NCI-H82 treated with DMSO at 0.1 percent for 48 hours (cell line): ENCODE measurements at regions not wholly inside any gene's neighbourhood (a gene's known extent, or its start where the extent isn't known, plus 50 kb on each side); places are given as distances from the start of the nearest gene placed in this dataset.
"Not testable (repeated sequence)": the region's sequence is repeated elsewhere in the genome, so short reads cannot be mapped to it uniquely, and the experiment has no call there.

ENCODE experiments used
- DNase-seq: peaks from one replicate; lab custom pipeline; 2025; ENCODE audit not compliant: unreplicated experiment; lab: John Stamatoyannopoulos, UW

DNA sequence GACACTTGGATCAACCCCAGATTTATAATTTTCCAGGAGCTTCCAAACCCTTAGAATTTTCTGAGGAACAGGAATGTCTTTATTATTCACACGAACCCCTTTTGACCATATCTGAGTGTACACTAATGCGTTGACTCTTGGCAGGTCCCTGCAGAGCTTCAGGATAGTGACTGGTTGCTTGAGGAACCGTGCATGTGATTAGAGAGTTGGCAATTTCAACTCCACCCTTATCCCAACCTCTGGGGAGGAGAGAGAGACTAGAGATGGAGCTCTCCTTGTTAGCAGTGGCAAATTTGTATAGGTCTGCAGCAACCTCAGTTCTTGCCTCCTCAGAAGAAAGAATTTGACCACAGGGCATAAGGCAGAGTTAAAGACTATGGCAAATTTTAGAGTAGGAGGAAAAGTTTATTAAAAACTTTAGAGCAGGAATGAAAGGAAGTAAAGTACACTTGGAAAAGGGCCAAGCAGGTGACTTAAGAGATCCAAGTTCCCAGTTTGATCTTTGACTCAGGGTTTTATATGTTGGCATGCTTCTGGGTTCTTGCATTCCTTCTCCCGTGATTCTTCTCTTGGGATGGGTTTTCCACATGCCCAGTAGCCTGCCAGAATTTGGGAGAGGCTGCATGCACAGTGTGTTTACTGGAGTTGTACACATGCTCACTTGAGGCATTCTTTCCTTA is 93.8 kb upstream of the ETV3 start:
- DNase-seq, result no peak

DNA sequence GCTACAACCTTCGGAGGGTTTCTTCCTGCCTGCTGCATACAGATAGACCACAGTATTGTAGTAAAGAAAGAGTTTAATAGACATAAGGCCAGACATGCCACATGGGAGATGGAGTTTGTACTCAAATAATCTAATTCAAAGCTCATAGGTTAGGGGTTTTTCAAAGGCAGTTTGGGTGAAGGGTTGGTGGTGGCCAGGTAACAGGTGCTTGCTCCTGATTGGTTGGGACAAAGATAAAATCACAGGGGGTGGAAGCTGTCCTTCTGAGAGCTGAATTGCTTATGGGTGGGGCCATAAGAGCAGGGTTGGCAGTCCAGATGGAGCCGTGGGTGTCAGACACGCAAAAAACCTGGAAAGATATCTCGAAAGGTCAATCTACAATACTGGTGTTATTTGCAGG is 92.3 kb upstream of the ETV3 start:
- no peak for DNase-seq

DNA sequence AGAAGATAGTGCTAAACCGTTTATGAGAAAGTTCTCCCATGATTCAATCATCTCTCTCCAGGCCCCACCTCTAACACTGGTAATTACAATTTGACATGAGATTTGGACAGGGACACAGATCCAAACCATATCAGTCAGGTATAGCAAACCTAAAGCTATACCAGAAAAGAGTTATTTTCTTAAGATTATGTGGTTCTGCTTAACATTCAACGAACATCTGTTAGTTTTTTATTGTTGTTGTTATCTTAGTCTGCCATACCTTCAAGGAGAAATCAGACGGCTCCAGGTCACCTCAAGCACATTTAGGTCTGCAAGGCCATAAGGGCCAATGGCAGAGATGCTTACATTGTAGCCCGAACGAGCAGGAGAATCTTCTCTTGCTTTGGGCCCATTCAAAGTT is 89.5 kb upstream of the ETV3 start:
- DNase-seq, result no peak

DNA sequence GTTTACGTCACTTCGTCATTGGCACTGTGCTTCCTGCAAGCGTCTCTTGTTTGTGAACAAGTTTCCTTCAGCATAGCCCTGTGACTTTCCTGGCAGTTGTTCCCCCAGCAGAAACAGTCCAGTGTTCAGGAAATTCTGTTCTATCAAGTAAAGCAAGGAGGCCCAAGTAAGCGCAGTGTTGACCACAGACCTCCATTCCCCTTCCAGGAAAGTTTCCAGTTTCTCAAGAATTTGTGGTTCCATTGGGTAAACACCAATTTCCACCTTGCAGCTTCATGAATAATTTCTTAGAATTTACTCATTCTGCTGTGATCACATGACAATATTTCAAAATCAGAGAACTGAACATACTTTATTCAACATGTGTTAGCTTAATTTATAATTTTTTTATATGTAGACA is 88.5 kb upstream of the ETV3 start:
- DNase-seq, result no peak

DNA sequence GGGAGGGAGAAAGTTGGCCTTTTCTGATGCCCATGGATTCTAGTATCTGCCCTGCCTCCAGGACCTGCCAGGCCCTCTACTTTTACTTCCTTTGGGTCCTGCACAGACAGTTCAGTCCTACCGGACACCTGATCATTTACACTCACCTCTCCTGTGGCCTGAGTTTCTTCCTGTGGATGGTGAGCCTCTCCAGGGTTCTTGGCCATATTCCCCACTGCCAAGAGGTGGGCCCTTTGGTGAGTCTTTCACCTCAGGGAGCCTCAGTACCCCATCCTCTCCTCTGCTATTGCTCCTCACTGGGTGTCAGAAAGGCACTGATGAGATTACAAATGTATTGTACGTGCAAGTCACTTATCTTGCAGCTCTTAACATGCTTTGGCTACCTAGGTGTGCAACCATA is 81.4 kb upstream of the ETV3 start:
- no peak for DNase-seq

DNA sequence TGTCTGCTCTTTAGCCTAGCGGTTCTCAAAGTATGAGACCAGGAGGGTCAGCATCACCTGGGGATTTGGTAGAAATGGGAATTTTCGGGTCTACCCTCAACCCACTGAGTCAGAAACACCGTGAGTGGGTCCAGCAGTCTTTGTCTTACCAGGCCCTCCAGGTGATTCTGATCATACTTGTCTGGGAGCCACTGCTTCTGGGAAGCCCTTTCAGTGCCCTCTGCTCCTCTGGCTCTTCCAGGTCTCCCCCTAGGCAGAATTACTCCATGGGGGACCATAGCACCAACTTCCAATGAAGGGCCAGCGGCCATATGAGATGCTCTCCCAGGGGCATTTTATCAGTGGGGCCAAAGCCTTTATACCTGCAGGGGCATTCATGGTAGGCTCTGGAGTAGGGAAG is 81.0 kb upstream of the ETV3 start:
- no peak for DNase-seq

DNA sequence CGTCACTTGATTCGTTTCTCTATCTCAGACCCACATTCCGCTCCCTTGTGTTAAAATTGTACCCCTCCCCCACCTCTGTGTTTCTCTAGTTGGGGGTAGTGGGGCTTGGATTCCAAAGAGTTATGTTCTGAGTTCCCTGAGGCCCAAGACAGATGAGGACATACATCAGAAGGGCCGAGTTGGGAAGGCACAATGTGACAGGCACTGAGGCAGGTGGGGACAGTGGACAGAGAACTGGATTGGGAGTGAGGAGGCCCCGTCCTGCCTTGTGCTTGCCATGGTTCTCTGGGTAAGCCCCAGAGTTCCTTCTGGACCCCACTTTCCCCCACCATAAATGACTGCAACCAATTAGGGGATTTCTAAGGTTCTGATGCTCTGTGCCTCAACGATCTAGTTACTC is 80.5 kb upstream of the ETV3 start:
- DNase-seq, result no peak

DNA sequence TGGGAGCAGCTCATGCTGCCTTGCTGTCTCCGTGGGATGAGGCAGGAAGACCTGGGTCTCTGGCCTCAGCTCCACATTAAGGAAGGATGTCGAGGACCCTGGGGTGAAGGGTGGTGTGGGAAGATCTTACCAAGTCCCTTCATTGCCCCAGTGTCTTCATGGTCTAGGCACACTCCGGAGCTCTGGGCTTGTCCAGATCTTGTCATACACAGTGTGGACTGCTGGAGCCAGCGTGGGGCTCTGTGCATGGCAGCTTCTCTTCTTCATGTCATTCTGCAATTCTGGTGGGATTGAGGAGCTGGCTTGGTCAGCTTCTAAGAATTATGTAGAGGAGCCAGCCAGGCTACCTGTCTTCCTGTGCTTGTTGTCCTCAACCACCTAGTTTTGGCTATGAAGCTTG is 79.3 kb upstream of the ETV3 start:
- no peak for DNase-seq

DNA sequence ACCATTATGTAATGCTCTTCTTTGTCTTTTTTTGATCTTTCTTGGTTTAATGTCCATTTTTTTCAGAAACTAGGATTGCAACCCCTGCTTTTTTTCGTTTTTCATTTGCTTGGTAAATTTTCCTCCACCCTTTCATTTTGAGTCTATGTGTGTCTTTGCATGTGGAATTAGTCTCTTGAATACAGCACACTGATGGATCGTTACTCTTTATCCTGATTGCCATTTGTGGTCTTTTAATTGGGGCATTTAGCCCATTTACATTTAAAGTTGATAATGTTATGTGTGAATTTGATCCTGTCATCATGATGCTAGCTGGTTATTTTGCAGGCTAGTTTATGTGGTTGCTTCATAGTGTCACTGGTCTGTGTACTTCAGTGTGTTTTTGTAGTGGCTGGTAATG is 75.6 kb upstream of the ETV3 start:
- no peak for DNase-seq

DNA sequence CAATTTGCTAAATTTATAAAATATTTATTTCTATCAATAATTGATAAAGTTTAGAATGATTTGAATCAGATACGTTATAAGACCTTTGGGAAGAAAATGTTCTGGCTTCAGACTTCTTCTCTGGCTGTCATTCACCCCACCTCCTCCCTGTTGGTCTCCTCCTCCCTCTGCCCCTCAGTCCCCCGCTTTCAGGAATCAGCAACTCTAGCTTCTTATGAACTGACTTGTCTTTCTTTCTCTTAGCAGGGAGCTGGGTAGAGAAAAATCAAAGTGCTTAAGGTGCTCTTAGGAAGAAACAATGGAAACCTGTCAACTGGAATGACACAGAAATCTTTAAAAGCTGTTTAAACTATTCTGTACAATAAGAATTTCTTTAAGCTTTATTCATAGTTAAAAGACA is 71.3 kb upstream of the ETV3 start:
- no peak for DNase-seq

DNA sequence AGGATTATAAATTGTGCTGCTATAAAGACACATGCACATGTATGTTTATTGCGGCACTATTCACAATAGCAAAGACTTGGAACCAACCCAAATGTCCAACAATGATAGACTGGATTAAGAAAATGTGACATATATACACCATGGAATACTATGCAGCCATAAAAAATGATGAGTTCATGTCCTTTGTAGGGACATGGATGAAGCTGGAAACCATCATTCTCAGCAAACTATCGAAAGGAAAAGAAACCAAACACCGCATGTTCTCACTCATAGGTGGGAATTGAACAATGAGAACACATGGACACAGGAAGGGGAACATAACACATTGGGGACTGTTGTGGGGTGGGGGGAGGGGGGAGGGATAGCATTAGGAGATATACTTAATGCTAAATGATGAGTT is 67.8 kb upstream of the ETV3 start:
- DNase-seq, result not testable (repeated sequence)

DNA sequence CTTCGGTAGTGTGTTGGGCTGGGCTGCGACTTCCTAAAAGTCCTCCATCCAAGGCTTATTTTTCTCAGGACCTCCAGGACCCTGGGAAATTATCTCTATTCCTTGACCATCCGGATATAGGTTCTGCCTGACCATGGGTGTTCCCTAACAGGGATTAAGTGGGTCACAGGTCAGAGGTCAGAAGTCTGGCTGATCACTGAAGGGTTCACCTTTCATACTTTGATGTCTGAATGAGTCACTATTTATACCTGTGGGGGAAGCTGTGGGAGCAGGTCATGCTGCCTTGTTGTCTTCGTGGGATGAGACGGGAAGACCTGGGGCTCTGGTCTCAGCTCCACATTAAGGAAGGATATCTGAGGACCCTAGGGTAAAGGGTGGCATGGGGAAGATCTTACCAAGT is 65.0 kb upstream of the ETV3 start:
- DNase-seq, result no peak

DNA sequence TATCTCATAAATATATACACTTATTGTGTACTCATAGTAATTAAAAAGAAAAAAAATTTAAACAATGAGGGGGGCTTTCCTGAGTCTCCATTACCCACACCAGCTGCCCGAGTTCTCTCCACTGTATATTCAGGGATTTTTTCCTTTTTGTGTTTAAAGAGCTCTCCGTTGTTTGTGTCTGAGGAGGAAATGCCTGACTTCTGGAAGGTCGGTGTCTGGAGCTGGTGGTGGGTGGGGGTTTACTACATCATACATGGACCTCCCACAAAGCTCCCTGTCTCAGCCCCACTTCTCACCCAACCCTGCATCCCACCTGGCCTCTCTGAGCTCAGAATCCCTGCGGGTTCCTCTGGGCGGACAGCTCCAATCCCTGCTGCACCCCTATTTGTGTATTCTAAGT is 64.1 kb upstream of the ETV3 start:
- no peak for DNase-seq

DNA sequence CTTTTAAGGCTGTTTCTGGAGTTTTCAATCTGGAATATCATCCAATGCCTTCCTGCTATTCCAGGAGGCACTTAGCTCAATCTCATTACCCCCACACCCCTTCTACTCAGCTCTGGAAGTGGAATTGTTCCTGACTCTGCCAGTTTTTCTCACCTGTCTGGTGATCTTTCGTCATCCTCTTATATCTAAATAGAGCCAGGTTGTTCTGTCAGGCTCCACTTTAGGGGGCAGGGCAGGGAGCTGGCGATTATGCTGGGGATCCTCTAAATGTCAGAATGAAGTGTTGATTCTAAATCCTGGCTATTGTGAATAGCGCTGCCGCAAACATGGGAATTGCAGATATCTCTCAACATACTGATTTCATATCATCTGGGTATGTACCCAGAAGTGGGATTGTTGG is 63.6 kb upstream of the ETV3 start:
- no peak for DNase-seq

DNA sequence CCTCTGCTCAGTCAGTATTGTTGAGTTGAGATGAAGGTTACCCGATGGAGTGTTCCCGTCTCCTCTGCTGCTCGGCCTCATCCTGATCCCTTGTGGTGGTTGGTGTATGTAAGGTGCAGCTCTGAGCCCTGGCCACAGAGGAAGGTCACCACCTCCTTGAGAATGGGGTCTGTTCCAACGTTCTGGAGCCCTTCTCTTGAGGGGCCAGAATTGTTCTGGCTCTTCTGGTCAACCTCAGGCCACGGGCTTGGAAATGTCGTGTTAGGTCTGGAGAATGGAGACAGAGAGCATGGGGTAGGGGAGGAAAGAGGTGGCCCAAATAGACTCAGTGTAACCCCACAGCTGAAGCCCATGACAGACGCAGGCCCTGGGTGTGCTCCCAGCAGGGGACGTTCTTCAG is 62.3 kb upstream of the ETV3 start:
- no peak for DNase-seq

DNA sequence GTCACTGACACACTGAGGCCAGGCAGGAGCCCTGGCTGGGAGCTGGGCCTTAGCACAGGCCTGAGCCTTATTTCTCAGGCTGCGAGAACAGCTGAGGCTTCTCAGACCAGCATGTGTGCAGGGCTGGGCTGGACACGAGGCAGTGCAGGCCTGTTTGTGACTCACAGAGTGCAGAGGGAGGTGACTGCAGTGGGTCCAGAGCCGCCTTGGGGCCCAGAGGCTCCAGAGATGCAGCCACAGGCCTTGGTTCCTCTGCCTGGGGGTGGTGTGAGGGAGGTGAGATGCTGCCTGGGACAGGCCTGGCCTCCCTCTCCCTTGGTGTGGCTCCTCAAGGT is 61.2 kb upstream of the ETV3 start:
- no peak for DNase-seq

DNA sequence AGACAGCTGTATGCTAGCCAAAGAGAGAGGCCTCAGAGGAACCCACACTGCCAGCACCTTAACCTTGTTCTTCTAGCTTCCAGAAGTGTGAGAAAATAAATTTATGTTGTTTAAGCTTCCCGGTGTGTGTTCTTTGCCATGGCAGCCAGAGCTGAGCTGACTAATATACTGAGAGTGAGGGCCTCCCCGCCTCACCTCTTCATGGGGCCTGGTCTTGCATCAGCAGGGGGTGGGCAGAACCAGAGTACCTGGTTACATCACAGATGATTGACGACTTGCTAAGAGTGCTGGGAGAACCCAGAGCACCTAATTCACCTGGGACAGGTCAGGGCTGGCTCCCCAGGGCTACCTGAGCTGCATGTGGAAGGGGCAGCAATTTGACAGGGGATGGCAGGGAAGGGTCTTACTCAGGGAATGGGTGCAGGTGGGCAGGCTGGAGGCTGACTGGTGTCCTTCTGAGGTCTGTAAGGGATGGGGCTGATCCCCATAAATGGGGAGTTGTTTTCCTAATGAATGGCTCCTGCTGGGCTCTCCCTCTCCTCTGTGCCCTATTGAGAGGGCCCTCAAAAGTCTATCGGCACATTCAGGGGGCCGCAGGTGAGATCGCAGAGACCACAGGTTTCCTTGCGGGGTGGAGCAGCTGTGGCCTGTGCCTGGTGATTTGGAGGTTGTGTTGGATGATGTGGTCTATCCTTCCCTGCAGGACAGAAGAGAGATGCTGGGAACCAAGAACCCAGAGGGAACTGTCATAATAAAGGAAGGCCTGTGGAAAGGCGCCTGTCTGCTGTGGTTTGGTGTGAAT is 60.6 kb upstream of the ETV3 start:
- DNase-seq, result no peak

DNA sequence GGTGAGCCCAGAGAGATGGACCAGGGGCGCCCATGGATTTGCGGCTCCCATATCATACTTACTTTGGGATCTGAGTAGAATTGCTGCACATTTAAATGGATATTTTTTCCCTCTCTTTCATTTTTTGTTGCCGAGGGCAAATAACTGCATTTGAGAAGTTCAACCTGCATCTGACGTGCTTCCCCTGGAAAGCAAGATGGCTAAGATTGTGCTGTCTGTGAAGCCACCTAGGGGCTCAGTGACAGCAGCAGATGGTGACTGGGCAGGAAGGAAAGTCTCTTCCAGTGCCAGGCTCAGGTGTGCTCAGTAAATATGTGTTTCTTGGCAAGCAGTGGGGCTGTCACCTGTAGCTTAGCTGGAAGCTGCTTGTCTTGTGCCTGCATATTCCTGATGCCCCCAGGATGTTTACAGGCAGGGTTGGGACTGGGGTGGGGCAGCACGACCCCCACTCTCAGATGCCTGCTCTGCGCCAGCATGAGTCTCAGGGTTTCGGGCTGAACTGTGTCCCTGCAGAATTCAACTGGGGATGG is 59.8 kb upstream of the ETV3 start:
- no peak for DNase-seq

DNA sequence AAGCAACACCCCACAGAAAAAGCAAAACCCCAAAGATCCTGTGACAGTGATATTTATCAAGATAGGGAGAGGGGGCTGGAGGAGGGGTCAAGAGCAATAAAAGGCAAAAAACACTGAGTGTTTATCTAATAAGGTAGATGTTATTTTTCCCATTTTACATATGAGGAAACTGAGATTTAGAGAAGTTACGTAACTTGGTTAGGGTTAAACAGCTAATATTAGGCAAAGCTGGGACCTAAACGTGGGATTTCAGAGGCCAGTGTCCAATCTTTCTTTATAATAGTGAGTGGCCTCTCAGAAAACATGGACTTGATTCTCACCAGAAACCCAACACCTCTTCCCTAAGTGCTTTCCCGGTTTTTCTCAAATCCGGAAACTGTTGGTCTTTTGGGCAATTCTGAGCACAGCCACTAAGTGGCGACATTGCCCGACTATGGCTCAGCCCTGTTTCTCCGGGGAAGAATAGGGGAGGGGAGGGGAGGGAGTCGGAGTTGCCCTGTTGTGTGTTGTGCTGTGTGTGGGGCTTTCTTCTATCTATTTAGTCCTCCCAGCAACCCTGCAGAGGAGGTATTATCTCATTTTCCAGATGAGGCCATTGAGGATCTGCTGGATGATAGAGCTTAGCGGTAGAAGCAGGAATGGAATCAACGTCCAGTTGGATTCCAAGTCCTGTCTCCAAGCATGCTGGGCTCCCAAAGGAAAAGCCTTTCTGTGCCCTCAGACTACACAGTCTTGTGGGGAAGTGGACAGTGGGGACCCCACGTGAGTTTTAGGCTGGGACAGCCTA is 58.7 kb upstream of the ETV3 start:
- DNase-seq, result not testable (repeated sequence)

DNA sequence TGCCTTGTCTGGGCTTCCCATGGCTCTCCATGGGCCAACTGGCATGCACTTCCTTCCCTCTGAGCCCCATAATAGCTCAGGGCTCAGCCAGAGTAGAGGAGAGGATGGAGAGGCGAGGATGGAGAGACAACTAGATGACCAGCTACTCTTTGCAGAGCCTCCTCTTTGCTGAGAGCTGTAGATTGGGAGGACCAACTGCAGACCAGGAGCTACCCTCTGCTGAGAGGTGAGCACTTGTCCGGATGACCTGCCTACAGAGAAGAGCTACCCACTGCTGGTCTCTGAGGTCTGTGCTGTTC is 58.0 kb upstream of the ETV3 start:
- no peak for DNase-seq

DNA sequence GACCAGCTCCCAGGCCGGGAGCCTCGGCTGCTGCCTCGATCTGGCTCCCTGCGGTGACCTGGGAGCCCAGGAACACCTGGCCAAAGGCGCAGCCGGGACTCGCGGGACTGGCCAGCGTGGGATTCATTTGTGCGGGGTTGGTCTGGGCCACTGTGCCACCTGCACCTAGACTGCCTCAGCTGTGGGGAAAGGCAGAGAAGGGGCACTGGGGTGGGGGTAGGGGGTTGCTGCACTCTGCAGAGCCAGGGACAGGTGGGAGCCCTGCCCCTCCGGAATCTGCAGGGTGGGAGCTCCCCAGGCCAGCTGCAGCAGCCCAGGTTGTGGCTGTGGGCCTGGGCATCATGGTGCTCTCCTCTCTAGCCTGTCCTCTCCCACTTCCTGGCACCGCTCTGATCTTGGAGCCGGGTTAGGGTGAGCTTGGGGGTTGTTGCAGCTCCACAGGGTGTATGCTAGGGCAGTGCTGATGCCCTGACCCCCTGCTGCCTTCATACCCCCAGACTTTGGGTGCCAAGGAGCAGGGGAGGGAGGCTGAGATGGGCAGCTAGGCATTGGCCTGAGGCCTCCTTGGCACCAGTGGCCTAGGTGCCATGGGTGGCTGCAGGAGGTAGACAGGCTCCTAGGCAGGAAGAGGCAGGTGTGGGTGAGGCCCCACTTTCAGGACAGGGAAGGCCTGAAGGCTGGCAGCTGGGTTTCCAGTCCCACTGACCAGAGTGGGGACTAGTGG is 57.5 kb upstream of the ETV3 start:
- no peak for DNase-seq
